ENCODE measurements at regions not wholly inside any gene's neighbourhood (a gene's known extent, or its start where the extent isn't known, plus 50 kb on each side); places are given as distances from the start of the nearest gene placed in this dataset.
"Not testable (repeated sequence)": the region's sequence is repeated elsewhere in the genome, so short reads cannot be mapped to it uniquely, and the experiment has no call there.

DNA sequence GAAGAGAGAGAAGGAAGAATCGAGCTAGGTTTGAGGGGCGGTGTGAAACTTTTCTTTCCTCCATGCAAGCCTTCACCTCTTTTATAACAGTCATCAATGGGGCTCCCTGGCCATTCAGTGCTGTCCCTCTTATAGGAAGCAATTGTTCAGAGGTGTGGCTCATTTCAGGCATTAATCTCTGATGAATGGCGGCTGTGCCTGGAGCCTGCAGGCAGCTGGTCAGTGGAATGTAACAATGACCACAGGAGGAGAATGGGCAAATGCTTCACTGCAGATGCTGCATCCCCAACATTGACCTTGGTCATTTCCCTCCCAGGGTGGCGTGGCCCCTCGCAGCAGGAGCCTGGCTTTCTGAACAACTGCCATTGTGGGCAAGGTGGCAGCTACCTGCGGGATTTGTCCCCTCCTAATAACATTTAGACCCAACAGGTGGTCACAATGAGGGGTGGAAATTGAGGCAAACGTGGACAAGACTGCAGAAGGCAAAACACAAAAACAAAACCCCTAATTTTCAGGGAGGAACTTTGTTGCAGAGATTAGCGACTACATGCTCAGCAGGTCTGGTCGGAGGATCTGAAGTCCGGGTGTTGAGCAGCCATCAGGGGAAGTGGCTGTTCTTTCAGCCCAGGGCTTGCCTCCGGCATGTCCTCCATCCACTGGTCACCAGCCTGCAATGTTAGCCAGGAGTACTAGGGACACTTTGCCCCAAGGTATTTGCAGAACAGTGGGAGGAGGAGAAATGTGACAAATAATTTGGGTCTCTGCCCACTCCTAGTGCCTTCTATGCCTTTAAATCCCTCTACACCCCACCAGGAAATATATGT, 97.3 kb upstream of the PAXBP1 start:
- DNase-seq (ENCODE audit: low spot score in 2 of 2, unreplicated experiment in 2 of 2) = no peak
- TF ChIP-seq, protein P1, sequence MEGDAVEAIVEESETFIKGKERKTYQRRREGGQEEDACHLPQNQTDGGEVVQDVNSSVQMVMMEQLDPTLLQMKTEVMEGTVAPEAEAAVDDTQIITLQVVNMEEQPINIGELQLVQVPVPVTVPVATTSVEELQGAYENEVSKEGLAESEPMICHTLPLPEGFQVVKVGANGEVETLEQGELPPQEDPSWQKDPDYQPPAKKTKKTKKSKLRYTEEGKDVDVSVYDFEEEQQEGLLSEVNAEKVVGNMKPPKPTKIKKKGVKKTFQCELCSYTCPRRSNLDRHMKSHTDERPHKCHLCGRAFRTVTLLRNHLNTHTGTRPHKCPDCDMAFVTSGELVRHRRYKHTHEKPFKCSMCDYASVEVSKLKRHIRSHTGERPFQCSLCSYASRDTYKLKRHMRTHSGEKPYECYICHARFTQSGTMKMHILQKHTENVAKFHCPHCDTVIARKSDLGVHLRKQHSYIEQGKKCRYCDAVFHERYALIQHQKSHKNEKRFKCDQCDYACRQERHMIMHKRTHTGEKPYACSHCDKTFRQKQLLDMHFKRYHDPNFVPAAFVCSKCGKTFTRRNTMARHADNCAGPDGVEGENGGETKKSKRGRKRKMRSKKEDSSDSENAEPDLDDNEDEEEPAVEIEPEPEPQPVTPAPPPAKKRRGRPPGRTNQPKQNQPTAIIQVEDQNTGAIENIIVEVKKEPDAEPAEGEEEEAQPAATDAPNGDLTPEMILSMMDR (IDR thresholded peaks at IDR 0.05; ENCODE audit: unreplicated experiment) = no peak
- Mint-ChIP-seq H3K4me3 (no peak overlapping the region), H3K27ac (no peak overlapping the region), H3K27me3 (ENCODE audit: low read depth) (peaks cover 63% of the 10 kb centered on the region), H3K9me3 (peaks cover 1% of the 10 kb centered on the region), H3K4me1 (no peaks in the 10 kb centered on the region), H3K36me3 (no peaks in the 10 kb centered on the region)

DNA sequence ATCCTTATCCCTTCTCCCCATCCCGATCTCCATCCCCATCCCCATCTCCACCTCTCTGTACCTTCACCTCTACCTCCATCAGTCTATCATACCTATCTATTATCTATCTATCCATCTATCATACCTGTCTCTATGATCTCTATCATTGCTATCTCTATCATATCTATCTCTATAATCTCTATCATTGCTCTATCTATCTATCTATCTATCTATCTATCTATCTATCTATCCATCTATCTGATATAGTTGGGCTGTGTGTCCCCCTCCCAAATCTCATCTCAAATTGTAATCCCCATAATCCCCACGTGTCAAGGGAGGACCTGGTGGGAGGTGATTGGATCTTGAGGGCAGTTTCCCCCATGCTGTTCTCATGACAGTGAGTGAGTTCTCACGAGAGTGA, 97.9 kb upstream of the PAXBP1 start:
- H3K36me3 Mint-ChIP-seq = no peaks in the 10 kb centered on the region
- peaks cover 66% of the 10 kb centered on the region for H3K27me3 Mint-ChIP-seq (ENCODE audit: low read depth)
- no peaks in the 10 kb centered on the region for H3K4me1 Mint-ChIP-seq
- TF ChIP-seq, protein P1 (IDR thresholded peaks at IDR 0.05; ENCODE audit: unreplicated experiment) = no peak
- no peak overlapping the region for H3K4me3 Mint-ChIP-seq
- H3K27ac Mint-ChIP-seq = no peak overlapping the region
- DNase-seq (ENCODE audit: low spot score in 2 of 2, unreplicated experiment in 2 of 2) = no peak
- H3K9me3 Mint-ChIP-seq = peaks cover 3% of the 10 kb centered on the region

DNA sequence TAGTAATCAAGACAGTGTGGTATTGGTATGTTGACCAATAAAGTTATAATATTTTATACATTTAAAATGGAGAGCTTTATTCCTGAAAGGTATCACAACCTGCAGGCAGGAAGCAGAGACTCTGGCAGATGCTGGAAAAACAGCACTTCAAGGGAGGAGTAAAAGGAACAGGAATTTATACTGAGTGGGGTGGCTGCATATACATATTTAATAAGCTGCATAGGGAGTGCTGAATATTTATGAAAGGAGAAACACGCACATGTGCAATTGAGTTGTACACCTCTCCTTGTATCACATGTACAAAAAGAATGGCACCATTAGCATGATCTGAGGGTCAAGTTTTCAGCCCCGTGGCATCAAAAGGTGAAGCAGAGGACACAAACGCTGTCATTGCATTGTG, 104.9 kb upstream of the PAXBP1 start:
- no peak overlapping the region for H3K4me3 Mint-ChIP-seq
- no peak overlapping the region for H3K27ac Mint-ChIP-seq
- peaks cover 62% of the 10 kb centered on the region for H3K27me3 Mint-ChIP-seq (ENCODE audit: low read depth)
- DNase-seq (ENCODE audit: low spot score in 2 of 2, unreplicated experiment in 2 of 2) = no peak
- TF ChIP-seq, protein P1 (IDR thresholded peaks at IDR 0.05; ENCODE audit: unreplicated experiment) = no peak
- no peaks in the 10 kb centered on the region for H3K4me1 Mint-ChIP-seq
- H3K9me3 Mint-ChIP-seq = peaks cover 3% of the 10 kb centered on the region
- no peaks in the 10 kb centered on the region for H3K36me3 Mint-ChIP-seq

DNA sequence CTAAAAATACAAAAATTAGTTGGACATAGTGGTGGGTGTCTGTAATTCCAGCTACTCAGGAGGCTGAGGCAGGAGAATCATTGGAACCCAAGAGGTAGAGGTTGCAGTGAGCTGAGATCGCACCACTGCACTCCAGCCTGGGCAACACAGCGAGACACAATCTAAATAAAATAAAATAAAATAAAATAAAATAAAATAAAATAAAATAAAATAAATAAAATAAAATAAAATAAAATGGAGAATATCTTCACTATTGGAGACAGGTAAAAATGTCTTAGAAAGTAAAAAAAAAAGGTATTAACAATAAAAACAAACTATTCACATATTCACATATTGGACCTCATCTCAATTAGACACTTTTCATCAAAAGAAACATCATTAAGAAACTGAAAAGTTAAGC, 106.3 kb upstream of the PAXBP1 start:
- H3K36me3 Mint-ChIP-seq; H3K4me1 Mint-ChIP-seq; H3K9me3 Mint-ChIP-seq; H3K4me3 Mint-ChIP-seq; DNase-seq (ENCODE audit: low spot score in 2 of 2, unreplicated experiment in 2 of 2); H3K27ac Mint-ChIP-seq: not testable (repeated sequence)
- peaks cover 62% of the 10 kb centered on the region for H3K27me3 Mint-ChIP-seq (ENCODE audit: low read depth)

DNA sequence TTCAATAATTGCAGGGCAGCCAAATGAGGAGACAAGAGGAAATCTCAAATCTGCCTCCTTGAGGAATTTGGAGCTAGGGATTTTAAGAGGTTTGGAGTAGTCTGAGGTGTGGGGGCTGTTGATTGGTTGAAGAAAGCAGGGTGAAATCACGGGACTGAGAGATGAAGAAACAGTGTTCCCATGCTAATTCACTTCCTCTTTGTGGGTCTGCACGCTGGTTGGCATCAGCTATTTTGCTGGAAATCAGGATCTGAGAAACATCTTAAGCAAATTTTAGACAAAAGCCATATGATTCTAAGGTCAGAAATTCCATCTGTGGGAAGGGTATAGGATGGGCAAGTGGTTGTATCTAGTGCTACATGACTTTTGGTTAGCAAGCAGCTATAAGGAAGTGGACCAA, 107.1 kb upstream of the PAXBP1 start:
- H3K36me3 Mint-ChIP-seq = no peaks in the 10 kb centered on the region
- H3K4me3 Mint-ChIP-seq = no peak overlapping the region
- H3K4me1 Mint-ChIP-seq = no peaks in the 10 kb centered on the region
- DNase-seq (ENCODE audit: low spot score in 2 of 2, unreplicated experiment in 2 of 2) = no peak
- H3K9me3 Mint-ChIP-seq = peaks cover 3% of the 10 kb centered on the region
- TF ChIP-seq, protein P1 (IDR thresholded peaks at IDR 0.05; ENCODE audit: unreplicated experiment) = no peak
- no peak overlapping the region for H3K27ac Mint-ChIP-seq
- H3K27me3 Mint-ChIP-seq (ENCODE audit: low read depth) = peaks cover 67% of the 10 kb centered on the region

DNA sequence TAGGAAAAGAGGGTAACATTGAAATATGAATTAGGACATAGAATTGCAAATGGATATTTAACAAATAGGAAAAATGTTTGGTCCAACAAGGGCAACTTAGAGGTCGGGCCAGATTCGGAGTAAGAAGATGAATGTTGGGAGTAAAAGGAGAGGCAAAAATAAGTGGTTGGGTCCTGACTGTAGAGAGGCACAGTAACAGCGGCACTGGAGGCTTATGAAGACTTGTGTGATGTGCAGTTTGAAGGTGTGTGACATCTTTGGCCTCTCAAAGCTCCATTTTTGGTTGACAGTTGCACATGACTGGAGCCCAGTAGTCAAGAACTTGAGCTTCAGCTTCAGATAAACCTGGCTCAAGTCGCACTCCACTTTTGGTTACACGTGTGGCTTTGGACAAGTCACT, 109.9 kb upstream of the PAXBP1 start:
- no peak for DNase-seq (ENCODE audit: low spot score in 2 of 2, unreplicated experiment in 2 of 2)
- no peaks in the 10 kb centered on the region for H3K9me3 Mint-ChIP-seq
- TF ChIP-seq, protein P1 (IDR thresholded peaks at IDR 0.05; ENCODE audit: unreplicated experiment) = no peak
- no peak overlapping the region for H3K4me3 Mint-ChIP-seq
- peaks cover 58% of the 10 kb centered on the region for H3K27me3 Mint-ChIP-seq (ENCODE audit: low read depth)
- H3K27ac Mint-ChIP-seq = no peak overlapping the region
- no peaks in the 10 kb centered on the region for H3K36me3 Mint-ChIP-seq
- H3K4me1 Mint-ChIP-seq = no peaks in the 10 kb centered on the region

Data from mesothelial cell of epicardium (in vitro differentiated cells).